Activated CD8-positive, alpha-beta T cell treated with anti-CD3 and anti-CD28 coated beads, Interleukin-2, amount 10 ng/mL, durations not matched to agents 7 days and 5 days (primary cell): ENCODE measurements at regions not wholly inside any gene's neighbourhood (a gene's known extent, or its start where the extent isn't known, plus 50 kb on each side); places are given as distances from the start of the nearest gene placed in this dataset.
"Not testable (repeated sequence)": the region's sequence is repeated elsewhere in the genome, so short reads cannot be mapped to it uniquely, and the experiment has no call there.

Source experiments
- ATAC-seq: fragments of 150-1000 bp; cut with Tn5 transposase; one replicate; pipeline ENCODE4 v1.10.0; 2021; ENCODE audit warnings: moderate library complexity
- CTCF ChIA-PET: fragments of 350-600 bp; sonication (Branson Sonifier 250); formaldehyde crosslinking; loops from one replicate; lab custom pipeline; 2021; ENCODE audit warnings: antibody characterized with exemption; lab: Charles Lee
- POLR2A ChIA-PET: fragments of 350-600 bp; sonication (Branson Sonifier 250); formaldehyde crosslinking; loops from one replicate; lab custom pipeline; 2021; ENCODE audit warnings: antibody characterized with exemption; lab: Charles Lee
- DNase-seq: peaks from one replicate; pipeline ENCODE4 v3.0.0-alpha.2; 2020
- H3K27ac Mint-ChIP-seq: one replicate; pipeline ENCODE4 v1.8.0; 2021; ENCODE audit warnings: mild to moderate bottlenecking, mixed read lengths
- H3K27me3 Mint-ChIP-seq: one replicate; pipeline ENCODE4 v1.8.0; 2021; ENCODE audit warnings: low read depth, mixed read lengths
- H3K36me3 Mint-ChIP-seq: one replicate; pipeline ENCODE4 v1.8.0; 2021; ENCODE audit warnings: low read depth, mixed read lengths
- H3K4me1 Mint-ChIP-seq: one replicate; pipeline ENCODE4 v1.8.0; 2021; ENCODE audit warnings: low read depth, mixed read lengths
- H3K4me3 Mint-ChIP-seq: one replicate; pipeline ENCODE4 v1.8.0; 2021; ENCODE audit warnings: mild to moderate bottlenecking, mixed read lengths
- H3K9me3 Mint-ChIP-seq: one replicate; pipeline ENCODE4 v1.8.0; 2022; ENCODE audit warnings: mixed read lengths; ENCODE audit not compliant: insufficient read depth

DNA sequence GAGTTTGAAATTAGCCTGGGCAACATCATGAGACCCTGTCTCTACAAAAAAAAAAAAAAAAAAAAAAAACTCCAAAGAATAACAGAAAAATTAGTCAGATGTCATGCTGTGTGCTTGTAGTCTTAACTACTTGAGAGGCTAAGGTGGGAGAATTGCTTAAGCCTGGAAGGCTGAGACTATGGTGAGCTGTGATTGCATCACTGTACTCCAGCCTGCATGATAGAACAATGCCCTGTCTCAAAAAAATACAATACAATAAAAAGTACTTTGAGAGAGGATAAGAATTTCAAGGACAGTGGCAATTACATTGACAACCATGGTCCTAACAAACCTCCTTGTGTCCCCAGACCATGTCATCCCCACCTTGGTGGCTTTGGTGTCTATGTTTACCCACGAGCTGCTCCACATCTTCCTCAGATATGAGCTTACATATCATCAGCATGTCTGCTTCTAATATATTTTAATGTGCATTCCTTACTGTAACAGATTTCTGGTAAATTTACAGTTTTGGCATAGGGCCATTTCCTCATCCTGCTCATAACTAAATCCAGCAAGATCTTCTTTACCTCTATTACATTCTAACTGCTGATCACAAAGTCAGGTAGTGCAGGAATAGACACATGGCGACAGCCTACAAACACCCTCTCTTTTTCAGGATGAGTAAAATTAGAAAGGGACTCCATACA, 437.7 kb upstream of the HNRNPA3 start:
- DNase-seq (no peak), ATAC-seq (no peak)
- Mint-ChIP-seq H3K9me3 (peaks cover 6% of the 10 kb centered on the region), H3K27ac (no peak overlapping the region), H3K4me1 (no peaks in the 10 kb centered on the region), H3K27me3 (no peaks in the 10 kb centered on the region), H3K36me3 (peaks cover 1% of the 10 kb centered on the region), H3K4me3 (no peak overlapping the region)
- POLR2A ChIA-PET = no interaction called here
- CTCF ChIA-PET = no interaction called here

DNA sequence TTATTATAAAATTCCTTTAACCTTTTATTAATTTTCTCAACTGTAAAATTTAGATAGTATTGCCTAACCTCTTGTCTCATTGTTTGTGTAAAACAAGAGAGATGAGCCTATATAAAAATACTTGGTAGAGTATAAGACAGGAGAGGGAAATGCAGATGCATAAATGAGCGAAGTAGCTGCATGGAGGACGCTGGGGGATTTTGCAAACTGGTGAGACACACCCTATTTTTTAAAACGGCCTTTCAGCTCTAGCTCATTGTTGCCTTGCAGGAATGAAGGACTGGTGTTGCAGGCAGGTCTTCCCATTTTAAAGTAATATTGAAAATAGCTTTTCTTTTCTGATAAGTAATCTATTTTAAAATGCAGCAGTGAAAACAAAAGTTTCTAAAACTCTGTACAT, 435.3 kb upstream of the HNRNPA3 start:
- ChIA-PET CTCF (interaction anchor here (2.0 kb wide), 1 partner anchor 37 kb away, joined by 7 read pairs; no protein-coding TSS in a partner anchor), POLR2A (no interaction called here)
- H3K9me3 Mint-ChIP-seq = peaks cover 14% of the 10 kb centered on the region
- no peak for DNase-seq
- H3K27me3 Mint-ChIP-seq = no peaks in the 10 kb centered on the region
- no peak overlapping the region for H3K4me3 Mint-ChIP-seq
- H3K4me1 Mint-ChIP-seq = peaks cover 10% of the 10 kb centered on the region
- no peak overlapping the region for H3K27ac Mint-ChIP-seq
- H3K36me3 Mint-ChIP-seq = peaks cover 20% of the 10 kb centered on the region
- no peak for ATAC-seq

DNA sequence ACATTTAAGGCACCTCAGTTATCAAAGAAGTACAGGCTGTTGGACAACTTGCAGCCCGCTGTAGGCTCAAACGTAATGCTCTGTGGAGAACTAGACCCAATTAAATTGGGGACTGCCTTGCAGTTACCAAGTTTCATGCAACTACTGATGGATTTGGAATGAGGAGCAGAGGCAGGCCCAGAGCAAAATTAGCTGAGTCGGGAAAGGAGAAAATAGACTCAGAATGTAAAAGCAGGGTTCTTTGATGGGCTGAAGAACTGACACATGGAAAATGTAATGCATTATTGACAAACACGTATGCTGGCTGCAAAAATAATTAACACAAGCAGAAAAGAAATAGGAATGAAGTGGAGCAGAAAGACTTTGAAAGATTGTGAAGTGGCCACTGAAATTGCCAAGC, 432.7 kb upstream of the HNRNPA3 start:
- H3K9me3 Mint-ChIP-seq = peaks cover 21% of the 10 kb centered on the region
- peaks cover 12% of the 10 kb centered on the region for H3K4me1 Mint-ChIP-seq
- CTCF ChIA-PET = no interaction called here
- peaks cover 25% of the 10 kb centered on the region for H3K36me3 Mint-ChIP-seq
- H3K27ac Mint-ChIP-seq = no peak overlapping the region
- ATAC-seq (no peak), DNase-seq (no peak)
- H3K4me3 Mint-ChIP-seq = no peak overlapping the region
- POLR2A ChIA-PET = no interaction called here
- peaks cover 3% of the 10 kb centered on the region for H3K27me3 Mint-ChIP-seq

DNA sequence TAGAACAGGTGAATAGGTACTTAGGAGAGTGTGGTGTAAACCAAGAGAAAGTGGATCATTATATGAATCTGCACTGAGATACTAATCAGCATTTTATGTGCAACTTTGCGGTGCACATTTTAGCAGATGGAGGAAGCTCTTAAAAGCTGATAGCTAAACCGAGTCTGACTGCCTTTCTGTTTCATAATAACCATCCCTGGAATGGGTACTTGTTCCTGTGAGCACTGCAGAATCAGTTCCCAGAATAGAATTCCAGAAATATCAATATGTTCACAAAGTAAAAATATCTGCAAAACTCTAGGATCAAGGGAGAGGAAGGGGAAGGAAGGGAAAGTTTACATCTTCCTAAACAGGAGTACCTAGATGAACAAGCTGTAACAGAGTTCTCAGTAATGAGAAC, 432.2 kb upstream of the HNRNPA3 start:
- Mint-ChIP-seq H3K27ac (no peak overlapping the region), H3K4me3 (no peak overlapping the region), H3K27me3 (peaks cover 3% of the 10 kb centered on the region), H3K4me1 (peaks cover 12% of the 10 kb centered on the region), H3K9me3 (peaks cover 22% of the 10 kb centered on the region), H3K36me3 (peaks cover 25% of the 10 kb centered on the region)
- DNase-seq = no peak
- no peak for ATAC-seq
- POLR2A ChIA-PET = no interaction called here
- CTCF ChIA-PET = no interaction called here

DNA sequence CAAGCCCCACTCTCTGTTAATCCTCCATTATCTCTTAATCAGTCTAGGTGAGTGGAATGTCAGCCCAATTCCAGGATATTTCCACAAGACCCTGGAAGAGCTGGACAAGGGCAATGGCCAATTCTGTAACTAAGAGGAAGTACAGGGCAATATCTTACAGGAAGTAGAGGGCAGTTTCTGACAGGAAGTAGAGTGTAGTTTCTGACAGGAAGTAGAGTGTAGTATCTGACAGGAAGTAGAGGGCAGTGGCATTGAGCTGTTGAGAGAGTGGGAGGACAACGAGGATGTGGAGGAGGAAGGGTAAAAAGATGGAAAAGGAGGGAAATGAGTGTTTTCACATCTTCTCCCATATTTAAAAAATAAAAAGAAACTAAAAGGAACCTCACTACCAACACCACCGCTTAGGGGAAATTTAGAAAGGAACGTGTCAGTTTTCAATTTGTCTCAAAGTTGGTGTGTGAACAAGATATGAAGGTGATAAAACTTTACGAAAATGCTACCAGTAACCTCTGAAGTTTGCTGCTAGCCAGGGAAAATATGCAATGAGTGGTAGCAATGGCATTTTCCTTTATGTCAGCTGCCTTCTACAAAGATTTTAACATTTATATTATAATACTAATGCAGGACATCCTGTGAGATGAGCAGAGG, 430.9 kb upstream of the HNRNPA3 start:
- H3K4me3 Mint-ChIP-seq = no peak overlapping the region
- peak; percentile 25 for DNase-seq
- ChIA-PET POLR2A (no interaction called here), CTCF (interaction anchor here (1.0 kb wide), 1 partner anchor 309 kb away, joined by 3 read pairs; no protein-coding TSS in a partner anchor)
- peak; percentile 64 for ATAC-seq
- H3K9me3 Mint-ChIP-seq = peaks cover 22% of the 10 kb centered on the region
- peak overlapping the region; percentile 80 for H3K27ac Mint-ChIP-seq
- peaks cover 3% of the 10 kb centered on the region for H3K27me3 Mint-ChIP-seq
- H3K36me3 Mint-ChIP-seq = peaks cover 25% of the 10 kb centered on the region
- H3K4me1 Mint-ChIP-seq = peaks cover 12% of the 10 kb centered on the region

DNA sequence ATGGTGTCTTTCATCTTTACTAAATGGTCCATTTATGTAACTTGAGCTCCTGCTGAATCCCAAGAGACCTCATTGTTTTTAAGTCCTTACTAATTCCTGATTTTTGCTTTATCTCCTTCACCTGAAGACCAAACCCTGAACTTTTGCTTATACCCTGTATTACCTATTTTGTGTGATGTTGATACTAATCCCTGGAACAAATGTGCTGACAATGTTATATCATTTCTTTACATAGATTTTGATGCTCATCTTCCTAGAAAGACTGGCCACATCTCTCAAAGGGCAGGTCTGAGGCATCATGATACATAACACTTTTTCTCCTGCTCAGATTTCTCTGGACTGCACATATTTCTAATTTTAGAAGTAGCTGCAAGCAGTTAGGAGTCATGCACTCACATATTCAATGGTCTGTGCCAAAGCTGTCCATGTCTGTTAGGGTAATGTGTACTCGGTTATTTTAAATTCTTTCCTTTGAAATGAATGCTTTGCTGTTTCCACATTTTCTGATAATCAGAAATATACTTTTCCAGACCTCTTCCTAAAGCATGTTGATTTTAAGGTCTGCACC, 427.9 kb upstream of the HNRNPA3 start:
- no peak overlapping the region for H3K4me3 Mint-ChIP-seq
- peaks cover 12% of the 10 kb centered on the region for H3K4me1 Mint-ChIP-seq
- DNase-seq = no peak
- no peak for ATAC-seq
- ChIA-PET CTCF (interaction anchor here (1.0 kb wide), 1 partner anchor 29 kb away, joined by 4 read pairs; no protein-coding TSS in a partner anchor), POLR2A (no interaction called here)
- H3K9me3 Mint-ChIP-seq = peaks cover 22% of the 10 kb centered on the region
- no peak overlapping the region for H3K27ac Mint-ChIP-seq
- H3K27me3 Mint-ChIP-seq = peaks cover 5% of the 10 kb centered on the region
- H3K36me3 Mint-ChIP-seq = peaks cover 25% of the 10 kb centered on the region

DNA sequence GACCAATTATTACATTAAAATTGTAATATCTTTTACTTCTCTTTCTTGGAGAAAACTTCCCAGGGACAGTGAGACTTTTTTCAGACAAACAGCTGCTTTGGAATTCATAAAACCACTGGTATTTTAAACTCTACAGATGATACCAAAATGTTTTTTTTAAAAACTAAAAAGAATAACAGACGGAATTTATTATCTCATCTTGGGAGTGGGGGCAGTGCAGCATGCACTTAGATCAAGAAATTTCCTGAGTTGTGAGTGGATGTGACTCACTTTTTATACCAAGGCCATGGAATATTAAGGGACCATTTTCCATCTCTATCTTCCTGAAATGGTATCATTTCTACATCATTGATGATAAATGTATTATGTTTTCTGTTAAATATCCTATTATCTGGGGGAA, 422.8 kb upstream of the HNRNPA3 start:
- H3K4me3 Mint-ChIP-seq = no peak overlapping the region
- H3K27me3 Mint-ChIP-seq = peaks cover 9% of the 10 kb centered on the region
- ATAC-seq (no peak), DNase-seq (no peak)
- H3K4me1 Mint-ChIP-seq = no peaks in the 10 kb centered on the region
- H3K9me3 Mint-ChIP-seq = peaks cover 2% of the 10 kb centered on the region
- ChIA-PET CTCF (interaction anchor here (1.3 kb wide), 2 partner anchors 24 to 235 kb away, joined by 3 to 5 read pairs; no protein-coding TSS in a partner anchor), POLR2A (no interaction called here)
- H3K36me3 Mint-ChIP-seq = no peaks in the 10 kb centered on the region
- no peak overlapping the region for H3K27ac Mint-ChIP-seq

DNA sequence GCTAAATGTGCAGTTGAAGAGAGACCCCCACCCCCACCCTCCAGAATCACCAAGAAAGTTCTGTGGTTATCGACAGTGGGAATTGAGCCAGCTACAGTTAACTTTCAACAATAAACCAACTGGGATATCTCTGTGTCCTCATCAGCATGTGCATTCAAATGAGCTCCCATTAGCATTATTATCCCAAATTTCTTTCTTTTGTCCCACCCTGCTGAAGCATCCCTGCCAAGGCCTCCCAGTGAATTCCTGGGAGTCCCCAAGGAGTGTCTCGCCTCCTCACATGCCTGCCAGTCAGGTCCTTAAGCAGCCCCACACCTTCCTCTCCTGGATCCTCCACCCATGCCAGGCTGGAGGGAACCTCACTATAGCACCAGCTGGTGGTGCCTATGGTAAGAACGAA, 422.1 kb upstream of the HNRNPA3 start:
- no peaks in the 10 kb centered on the region for H3K36me3 Mint-ChIP-seq
- H3K4me3 Mint-ChIP-seq = no peak overlapping the region
- no peak overlapping the region for H3K27ac Mint-ChIP-seq
- no peaks in the 10 kb centered on the region for H3K9me3 Mint-ChIP-seq
- CTCF ChIA-PET = interaction anchor here (1.3 kb wide), 1 partner anchor 23 kb away, joined by 5 read pairs; no protein-coding TSS in a partner anchor
- POLR2A ChIA-PET = no interaction called here
- no peaks in the 10 kb centered on the region for H3K4me1 Mint-ChIP-seq
- no peak for DNase-seq
- no peak for ATAC-seq
- peaks cover 12% of the 10 kb centered on the region for H3K27me3 Mint-ChIP-seq

DNA sequence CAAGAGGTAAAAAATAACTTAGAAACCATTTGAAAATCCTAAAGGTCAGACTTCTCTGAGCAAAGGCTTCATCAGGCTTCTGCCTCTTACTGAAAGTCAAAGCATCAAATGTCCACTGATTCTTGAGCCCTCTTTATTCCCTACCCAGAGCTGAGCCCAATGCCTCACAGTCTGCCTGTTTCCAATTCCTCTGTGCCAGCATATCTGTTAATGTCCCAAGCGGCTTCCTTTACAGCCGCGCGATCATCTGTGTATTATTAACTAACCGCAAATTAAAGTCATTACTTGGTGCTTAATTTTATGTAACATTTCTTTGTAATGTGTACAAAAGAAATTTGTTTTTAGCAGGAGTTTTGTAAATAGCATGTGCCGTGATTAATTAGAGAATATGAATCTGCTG, 418.8 kb upstream of the HNRNPA3 start:
- Mint-ChIP-seq H3K4me3 (no peak overlapping the region), H3K27me3 (peaks cover 12% of the 10 kb centered on the region), H3K27ac (no peak overlapping the region), H3K36me3 (no peaks in the 10 kb centered on the region), H3K4me1 (no peaks in the 10 kb centered on the region), H3K9me3 (no peaks in the 10 kb centered on the region)
- DNase-seq (no peak), ATAC-seq (no peak)
- ChIA-PET POLR2A (no interaction called here), CTCF (no interaction called here)

DNA sequence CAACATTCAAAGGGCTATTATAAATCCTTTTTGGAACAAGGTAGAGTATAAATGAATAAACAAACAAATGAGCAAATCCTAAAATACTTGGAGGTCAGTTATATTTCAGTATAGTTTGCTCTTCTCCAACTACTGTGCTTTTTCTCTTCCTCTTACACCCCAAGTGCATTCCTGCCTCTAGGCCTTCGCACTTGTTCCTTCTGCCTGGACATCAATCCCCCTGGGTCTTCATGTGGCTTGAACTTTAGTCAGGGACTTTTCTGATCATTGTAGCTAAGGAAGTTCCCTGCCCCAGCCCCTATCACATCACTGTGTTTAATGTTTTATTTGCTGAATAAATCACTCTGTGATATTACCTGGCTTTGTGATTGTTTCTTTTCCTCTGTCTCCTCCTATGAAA, 418.2 kb upstream of the HNRNPA3 start:
- DNase-seq (no peak), ATAC-seq (no peak)
- no peak overlapping the region for H3K4me3 Mint-ChIP-seq
- H3K36me3 Mint-ChIP-seq = no peaks in the 10 kb centered on the region
- peaks cover 10% of the 10 kb centered on the region for H3K27me3 Mint-ChIP-seq
- no peaks in the 10 kb centered on the region for H3K4me1 Mint-ChIP-seq
- ChIA-PET POLR2A (no interaction called here), CTCF (no interaction called here)
- H3K9me3 Mint-ChIP-seq = no peaks in the 10 kb centered on the region
- no peak overlapping the region for H3K27ac Mint-ChIP-seq

DNA sequence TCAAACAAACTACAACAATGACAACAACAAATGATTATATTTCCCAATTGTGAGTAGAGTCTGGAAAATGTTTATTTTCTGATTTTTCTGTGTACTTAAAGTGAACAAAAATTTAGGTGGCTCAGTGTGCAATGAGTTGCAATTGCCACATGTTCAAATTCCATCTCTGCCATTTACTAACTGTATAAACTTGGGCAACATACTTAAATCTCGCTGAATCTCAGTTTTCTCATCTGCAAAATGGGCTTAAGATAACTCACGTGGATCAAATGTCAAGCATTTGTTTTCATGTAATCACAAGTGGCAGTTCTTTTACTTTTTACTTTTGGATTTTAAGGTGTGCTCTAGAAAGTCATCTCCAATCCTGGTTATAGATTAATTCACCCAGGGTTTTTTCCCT, 416.8 kb upstream of the HNRNPA3 start:
- Mint-ChIP-seq H3K4me3 (no peak overlapping the region), H3K9me3 (no peaks in the 10 kb centered on the region), H3K27me3 (peaks cover 10% of the 10 kb centered on the region), H3K4me1 (no peaks in the 10 kb centered on the region), H3K27ac (no peak overlapping the region), H3K36me3 (no peaks in the 10 kb centered on the region)
- ATAC-seq (no peak), DNase-seq (no peak)
- ChIA-PET CTCF (no interaction called here), POLR2A (no interaction called here)

DNA sequence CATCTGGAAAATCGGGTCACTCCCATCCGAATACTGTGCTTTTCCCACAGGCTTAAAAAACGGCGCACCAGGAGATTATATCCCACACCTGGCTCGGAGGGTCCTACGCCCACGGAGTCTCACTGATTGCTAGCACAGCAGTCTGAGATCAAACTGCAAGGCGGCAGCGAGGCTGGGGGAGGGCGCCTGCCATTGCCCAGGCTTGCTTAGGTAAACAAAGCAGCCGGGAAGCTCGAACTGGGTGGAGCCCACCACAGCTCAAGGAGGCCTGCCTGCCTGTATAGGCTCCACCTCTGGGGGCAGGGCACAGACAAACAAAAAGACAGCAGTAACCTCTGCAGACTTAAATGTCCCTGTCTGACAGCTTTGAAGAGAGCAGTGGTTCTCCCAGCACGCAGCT, 415.9 kb upstream of the HNRNPA3 start:
- H3K4me1 Mint-ChIP-seq, H3K9me3 Mint-ChIP-seq, H3K4me3 Mint-ChIP-seq, CTCF ChIA-PET, H3K36me3 Mint-ChIP-seq, ATAC-seq, DNase-seq, H3K27ac Mint-ChIP-seq, H3K27me3 Mint-ChIP-seq, POLR2A ChIA-PET: not testable (repeated sequence)
